ENCODE measurements at regions not wholly inside any gene's neighbourhood (a gene's known extent, or its start where the extent isn't known, plus 50 kb on each side); places are given as distances from the start of the nearest gene placed in this dataset.

- TF ChIP-seq CTCF (IDR thresholded peaks at IDR 0.05) = no peak
- no peak for TF ChIP-seq POLR2A (IDR thresholded peaks at IDR 0.05)
Observed at GRCh38 chr12:127006972-127007371, 1260.0 kb upstream of the TMEM132C start.
